ENCODE measurements at regions not wholly inside any gene's neighbourhood (a gene's known extent, or its start where the extent isn't known, plus 50 kb on each side); places are given as distances from the start of the nearest gene placed in this dataset.

- no peak for DNase-seq
These were observed 54.0 kb upstream of the GTF3A start for GRCh38 chr13:27370305-27370872.

- no peak for DNase-seq
These were observed 52.5 kb upstream of the GTF3A start for GRCh38 chr13:27371932-27372331.

- DNase-seq: no peak
These were observed 51.5 kb upstream of the GTF3A start for GRCh38 chr13:27372896-27373295.

- DNase-seq: no peak
These were observed 50.2 kb upstream of the GTF3A start for GRCh38 chr13:27374126-27374613.
